GM18508 (cell line): ENCODE measurements at regions not wholly inside any gene's neighbourhood (a gene's known extent, or its start where the extent isn't known, plus 50 kb on each side); places are given as distances from the start of the nearest gene placed in this dataset.

Experiments
- ATAC-seq: cut with Tn5 transposase; IDR thresholded peaks from one replicate; pipeline ENCODE4 v1.9.1; 2021; ENCODE audit warnings: moderate number of reproducible peaks; ENCODE audit not compliant: insufficient read depth, unreplicated experiment

GRCh38 chr10:90430186-90430585, 427.7 kb downstream of the HTR7 start:
- ATAC-seq: no peak

- no peak for ATAC-seq
These were observed 425.0 kb downstream of the HTR7 start for GRCh38 chr10:90432866-90433265.

GRCh38 chr10:90435296-90435695, 422.5 kb downstream of the HTR7 start:
- ATAC-seq: no peak

GRCh38 chr10:90437452-90437851, 420.4 kb downstream of the HTR7 start:
- no peak for ATAC-seq

GRCh38 chr10:90440870-90441269, 417.0 kb downstream of the HTR7 start:
- no peak for ATAC-seq

GRCh38 chr10:90443342-90443741, 414.5 kb downstream of the HTR7 start:
- no peak for ATAC-seq

GRCh38 chr10:90447831-90448230, 410.0 kb downstream of the HTR7 start:
- no peak for ATAC-seq

- no peak for ATAC-seq
These were observed 407.0 kb downstream of the HTR7 start for GRCh38 chr10:90450797-90451196.

GRCh38 chr10:90451283-90451682, 406.6 kb downstream of the HTR7 start:
- no peak for ATAC-seq

GRCh38 chr10:90458054-90458453, 399.8 kb downstream of the HTR7 start:
- ATAC-seq: no peak

- no peak for ATAC-seq
These were observed 399.3 kb downstream of the HTR7 start for GRCh38 chr10:90458571-90458970.

- no peak for ATAC-seq
These were observed 396.2 kb downstream of the HTR7 start for GRCh38 chr10:90461437-90462155.

GRCh38 chr10:90462749-90463470, 394.9 kb downstream of the HTR7 start:
- ATAC-seq: no peak

- no peak for ATAC-seq
These were observed 393.5 kb downstream of the HTR7 start for GRCh38 chr10:90464329-90464728.

GRCh38 chr10:90470966-90471365, 386.9 kb downstream of the HTR7 start:
- ATAC-seq: no peak

- no peak for ATAC-seq
These were observed 377.4 kb downstream of the HTR7 start for GRCh38 chr10:90480466-90480865.

- no peak for ATAC-seq
These were observed 376.4 kb downstream of the HTR7 start for GRCh38 chr10:90481326-90481923.

- ATAC-seq: no peak
These were observed 373.3 kb downstream of the HTR7 start for GRCh38 chr10:90484518-90484917.

GRCh38 chr10:90494183-90494582, 363.7 kb downstream of the HTR7 start:
- no peak for ATAC-seq

- no peak for ATAC-seq
These were observed 353.7 kb downstream of the HTR7 start for GRCh38 chr10:90504172-90504571.

GRCh38 chr10:90526721-90527120, 331.1 kb downstream of the HTR7 start:
- ATAC-seq: no peak

- no peak for ATAC-seq
These were observed 327.3 kb downstream of the HTR7 start for GRCh38 chr10:90530521-90530920.
